HCT116 (cell line): ENCODE measurements at regions not wholly inside any gene's neighbourhood (a gene's known extent, or its start where the extent isn't known, plus 50 kb on each side); places are given as distances from the start of the nearest gene placed in this dataset.

Source experiments
- ATAC-seq: fragments of 200-7000 bp; cut with Tn5 transposase; 2 replicates; pipeline ENCODE4 v1.9.1; 2020; ENCODE audit warnings: mild to moderate bottlenecking, moderate library complexity
- BruUV-seq: library from RNA; stranded (reverse); fragments of 400-500 nt; replicated peaks from 2 replicates; lab custom pipeline; 2021; lab: Mats Ljungman, UMichigan
- CTCF ChIA-PET: fragments of 300-600 bp; sonication (Branson Sonifier 250); formaldehyde crosslinking; loops from one replicate; lab custom pipeline; 2021; ENCODE audit warnings: antibody characterized with exemption; lab: Charles Lee
- POLR2A ChIA-PET: fragments of 300-600, 350-600 bp; sonication (Branson Sonifier 250); formaldehyde crosslinking; loops from one replicate; lab custom pipeline; 2021; ENCODE audit warnings: antibody characterized with exemption; lab: Charles Lee
- RAD21 ChIA-PET, 2 experiments: fragments of 300-600 bp; sonication (Branson Sonifier 250); formaldehyde crosslinking; loops; one replicate each; lab custom pipeline; 2023; ENCODE audit warnings: low total read pairs in 2 of 2; ENCODE audit not compliant: uncharacterized antibody in 2 of 2, unreplicated experiment in 2 of 2, low non-redundant PET in 1 of 2; lab: Charles Lee
- DNase-seq: peaks from one replicate; pipeline ENCODE4 v3.0.0-alpha.2; 2010; ENCODE audit warnings: low read depth, low spot score
- H2AFZ ChIP-seq: fragments of 200-600 bp; shearing (Covaris generic), sonication (generic); 2 replicates; pipeline ENCODE4 v1.6.1; 2017; ENCODE audit warnings: low read depth, mixed run types, mixed read lengths, antibody characterized with exemption, low read length; ENCODE audit not compliant: poor library complexity, severe bottlenecking
- H3K27ac ChIP-seq: 2 replicates; pipeline ENCODE4 v1.5.1; 2012; ENCODE audit warnings: low read depth, low read length
- H3K27me3 ChIP-seq: fragments of 200-600 bp; sonication (generic); 2 replicates; pipeline ENCODE4 v1.6.1; 2016; ENCODE audit warnings: mixed run types, low read length, mixed read lengths; ENCODE audit not compliant: insufficient read depth
- H3K36me3 ChIP-seq, 2 experiments: fragments of 200-500 bp in 1 of 2; fragments of 200-600 bp in 1 of 2; sonication (Bioruptor generic) in 1 of 2; sonication (generic) in 1 of 2; 2 replicates each; pipeline versions ENCODE4 v1.5.1 to v1.6.1; 2014 to 2016; ENCODE audit warnings: low read length in 2 of 2, inconsistent platforms in 1 of 2, mixed read lengths in 1 of 2, mixed run types in 1 of 2; ENCODE audit not compliant: insufficient read depth in 2 of 2, control insufficient read depth in 1 of 2
- H3K4me1 ChIP-seq, 2 experiments: fragments of 200-600 bp in 1 of 2; sonication (generic) in 1 of 2; 2 replicates each; pipeline versions ENCODE4 v1.5.1 to v1.6.1; 2012 to 2017; ENCODE audit warnings: low read length in 2 of 2, inconsistent platforms in 1 of 2, mild to moderate bottlenecking in 1 of 2, mixed read lengths in 1 of 2, mixed run types in 1 of 2, moderate library complexity in 1 of 2; ENCODE audit not compliant: insufficient read depth in 2 of 2, control insufficient read depth in 1 of 2
- H3K4me2 ChIP-seq: fragments of 200-600 bp; sonication (generic); 2 replicates; pipeline ENCODE4 v1.6.1; 2017; ENCODE audit warnings: mixed run types, low read length, mixed read lengths
- H3K4me3 ChIP-seq, 2 experiments: fragments of 200-600 bp in 1 of 2; sonication (generic) in 1 of 2; replicated peaks in 1 of 2; 2 replicates each; pipeline ENCODE4 v1.5.1; 2011 to 2016; ENCODE audit warnings: low read length in 2 of 2, control low read depth in 1 of 2, low read depth in 1 of 2, mild to moderate bottlenecking in 1 of 2, mixed read lengths in 1 of 2, mixed run types in 1 of 2
- H3K79me2 ChIP-seq: fragments of 200-600 bp; sonication (generic); 2 replicates; pipeline ENCODE4 v1.6.1; 2017; ENCODE audit warnings: mild to moderate bottlenecking, mixed run types, low read length, moderate library complexity, mixed read lengths; ENCODE audit not compliant: insufficient read depth
- H3K9ac ChIP-seq: fragments of 200-600 bp; sonication (generic); 2 replicates; pipeline ENCODE4 v1.6.1; 2016; ENCODE audit warnings: low read length, mixed read lengths
- H3K9me2 ChIP-seq: fragments of 200-600 bp; sonication (generic), shearing (Covaris generic); 2 replicates; pipeline ENCODE4 v1.6.1; 2017; ENCODE audit warnings: mixed run types, mild to moderate bottlenecking, moderate library complexity; ENCODE audit not compliant: insufficient read depth
- H3K9me3 ChIP-seq, 2 experiments: fragments of 200-500 bp in 1 of 2; fragments of 200-600 bp in 1 of 2; sonication (Bioruptor generic) in 1 of 2; sonication (generic) in 1 of 2; 2 replicates each; pipeline ENCODE4 v1.6.1; 2014 to 2017; ENCODE audit warnings: low read length in 2 of 2, mixed read lengths in 2 of 2, inconsistent platforms in 1 of 2, low read depth in 1 of 2, mild to moderate bottlenecking in 1 of 2, mixed run types in 1 of 2, moderate library complexity in 1 of 2; ENCODE audit not compliant: control insufficient read depth in 1 of 2, insufficient read depth in 1 of 2
- H4K20me1 ChIP-seq: fragments of 200-600 bp; sonication (generic), shearing (Covaris generic); 2 replicates; pipeline ENCODE4 v1.6.1; 2017; ENCODE audit warnings: mixed run types, mild to moderate bottlenecking, moderate library complexity; ENCODE audit not compliant: insufficient read depth
- CBX3 ChIP-seq: IDR thresholded peaks from 2 replicates; pipeline ENCODE4 v1.6.1; 2012; ENCODE audit warnings: low read depth
- CEBPB ChIP-seq: IDR thresholded peaks from 2 replicates; pipeline ENCODE4 v1.6.1; 2012; ENCODE audit warnings: low read depth
- ELF1 ChIP-seq: IDR thresholded peaks from 2 replicates; pipeline ENCODE4 v1.6.1; 2012; ENCODE audit warnings: low read depth, borderline replicate concordance
- EZH2 ChIP-seq: fragments of 200-600 bp; sonication (generic); IDR thresholded peaks from 2 replicates; pipeline ENCODE4 v1.6.1; 2017; ENCODE audit warnings: antibody characterized with exemption, mixed run types
- EZH2phosphoT487 ChIP-seq: fragments of 200-600 bp; IDR thresholded peaks from 2 replicates; pipeline ENCODE4 v1.6.1; 2018; ENCODE audit warnings: antibody characterized with exemption, borderline replicate concordance
- FOSL1 ChIP-seq: IDR thresholded peaks from 2 replicates; pipeline ENCODE4 v1.6.1; 2012; ENCODE audit warnings: low read depth
- JUND ChIP-seq: IDR thresholded peaks from 2 replicates; pipeline ENCODE4 v1.6.1; 2012
- POLR2A ChIP-seq: IDR thresholded peaks from 2 replicates; pipeline ENCODE4 v1.7.0; 2011; ENCODE audit warnings: borderline replicate concordance; ENCODE audit not compliant: insufficient read depth, insufficient read length; ENCODE audit errors: extremely low read depth
- SIN3A ChIP-seq: IDR thresholded peaks from 2 replicates; pipeline ENCODE4 v1.6.1; 2012; ENCODE audit warnings: low read depth
- SP1 ChIP-seq: IDR thresholded peaks from 2 replicates; pipeline ENCODE4 v1.6.1; 2012; ENCODE audit warnings: low read depth
- SRF ChIP-seq: IDR thresholded peaks from 2 replicates; pipeline ENCODE4 v1.6.1; 2012; ENCODE audit warnings: low read depth
- TCF7L2 ChIP-seq: IDR thresholded peaks from 2 replicates; pipeline ENCODE4 v1.7.0; 2011; ENCODE audit warnings: borderline replicate concordance, inconsistent platforms; ENCODE audit not compliant: insufficient read depth, insufficient read length; ENCODE audit errors: extremely low read depth
- ZFX ChIP-seq: fragments of 450-650 bp; IDR thresholded peaks from 2 replicates; pipeline ENCODE4 v1.6.1; 2017
- intact Hi-C: fragments of 100-400 bp; cut with micrococcal nuclease; formaldehyde crosslinking; loops from 2 replicates; pipeline ENCODE4 v1.10.0; 2022
- TF ChIP-seq, protein P1 (sequence below): IDR thresholded peaks from 2 replicates; pipeline ENCODE4 v1.6.1; 2012
- TF ChIP-seq, protein P2 (sequence below): IDR thresholded peaks from 2 replicates; pipeline ENCODE4 v1.6.1; 2012; ENCODE audit warnings: low read depth
- TF ChIP-seq, protein P3 (sequence below): IDR thresholded peaks from 2 replicates; pipeline ENCODE4 v1.6.1; 2012
- TF ChIP-seq, protein P4 (sequence below), 3 experiments: fragments of 200-600 bp in 1 of 3; sonication (generic) in 1 of 3; IDR thresholded peaks in 2 of 3; conservative IDR thresholded peaks in 1 of 3; 2 replicates each; pipeline ENCODE4 v1.5.1; 2012 to 2017; ENCODE audit warnings: low read depth in 2 of 3, low read length in 2 of 3, antibody characterized with exemption in 1 of 3, borderline replicate concordance in 1 of 3, control low read depth in 1 of 3, mild to moderate bottlenecking in 1 of 3, mixed read lengths in 1 of 3, mixed run types in 1 of 3, moderate library complexity in 1 of 3; ENCODE audit not compliant: insufficient read depth in 1 of 3

DNA sequence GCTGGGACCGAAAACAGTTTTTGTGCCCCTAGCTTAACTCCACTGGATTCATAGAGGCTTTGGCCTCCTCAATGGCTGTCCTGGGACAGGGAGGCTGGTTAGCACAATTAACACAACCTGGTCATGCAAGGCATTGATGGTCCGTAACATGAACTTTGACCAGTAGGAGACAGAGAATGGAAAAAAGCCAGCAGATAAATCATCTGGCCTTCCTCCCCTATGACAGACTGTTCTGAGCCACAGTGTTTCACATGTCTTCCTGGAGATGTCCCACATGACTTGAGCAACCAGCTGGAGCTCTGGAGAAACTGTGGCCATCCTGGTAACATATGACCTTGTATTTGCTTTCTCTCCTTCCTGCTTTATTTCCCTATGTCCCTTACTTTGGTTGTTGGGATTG, 244.2 kb downstream of the UQCRFS1 start:
- BruUV-seq = no TSS peak

More for the DNA sequence above, 244.2 kb downstream of the UQCRFS1 start:
- Histone ChIP-seq H2AFZ (no peak overlapping the region), H3K79me2 (no peaks in the 10 kb centered on the region)
- CTCF ChIA-PET = no interaction called here
- TF ChIP-seq ELF1 (no peak), SP1 (no peak), JUND (no peak), POLR2A (no peak), CBX3 (no peak), CEBPB (no peak), SRF (no peak), SIN3A (no peak), ZFX (no peak), EZH2 (no peak), EZH2phosphoT487 (no peak), FOSL1 (no peak), TCF7L2 (no peak)
- TF ChIP-seq, protein P1, sequence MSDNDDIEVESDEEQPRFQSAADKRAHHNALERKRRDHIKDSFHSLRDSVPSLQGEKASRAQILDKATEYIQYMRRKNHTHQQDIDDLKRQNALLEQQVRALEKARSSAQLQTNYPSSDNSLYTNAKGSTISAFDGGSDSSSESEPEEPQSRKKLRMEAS = no peak
- TF ChIP-seq, protein P2, sequence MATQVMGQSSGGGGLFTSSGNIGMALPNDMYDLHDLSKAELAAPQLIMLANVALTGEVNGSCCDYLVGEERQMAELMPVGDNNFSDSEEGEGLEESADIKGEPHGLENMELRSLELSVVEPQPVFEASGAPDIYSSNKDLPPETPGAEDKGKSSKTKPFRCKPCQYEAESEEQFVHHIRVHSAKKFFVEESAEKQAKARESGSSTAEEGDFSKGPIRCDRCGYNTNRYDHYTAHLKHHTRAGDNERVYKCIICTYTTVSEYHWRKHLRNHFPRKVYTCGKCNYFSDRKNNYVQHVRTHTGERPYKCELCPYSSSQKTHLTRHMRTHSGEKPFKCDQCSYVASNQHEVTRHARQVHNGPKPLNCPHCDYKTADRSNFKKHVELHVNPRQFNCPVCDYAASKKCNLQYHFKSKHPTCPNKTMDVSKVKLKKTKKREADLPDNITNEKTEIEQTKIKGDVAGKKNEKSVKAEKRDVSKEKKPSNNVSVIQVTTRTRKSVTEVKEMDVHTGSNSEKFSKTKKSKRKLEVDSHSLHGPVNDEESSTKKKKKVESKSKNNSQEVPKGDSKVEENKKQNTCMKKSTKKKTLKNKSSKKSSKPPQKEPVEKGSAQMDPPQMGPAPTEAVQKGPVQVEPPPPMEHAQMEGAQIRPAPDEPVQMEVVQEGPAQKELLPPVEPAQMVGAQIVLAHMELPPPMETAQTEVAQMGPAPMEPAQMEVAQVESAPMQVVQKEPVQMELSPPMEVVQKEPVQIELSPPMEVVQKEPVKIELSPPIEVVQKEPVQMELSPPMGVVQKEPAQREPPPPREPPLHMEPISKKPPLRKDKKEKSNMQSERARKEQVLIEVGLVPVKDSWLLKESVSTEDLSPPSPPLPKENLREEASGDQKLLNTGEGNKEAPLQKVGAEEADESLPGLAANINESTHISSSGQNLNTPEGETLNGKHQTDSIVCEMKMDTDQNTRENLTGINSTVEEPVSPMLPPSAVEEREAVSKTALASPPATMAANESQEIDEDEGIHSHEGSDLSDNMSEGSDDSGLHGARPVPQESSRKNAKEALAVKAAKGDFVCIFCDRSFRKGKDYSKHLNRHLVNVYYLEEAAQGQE = no peak
- TF ChIP-seq, protein P3, sequence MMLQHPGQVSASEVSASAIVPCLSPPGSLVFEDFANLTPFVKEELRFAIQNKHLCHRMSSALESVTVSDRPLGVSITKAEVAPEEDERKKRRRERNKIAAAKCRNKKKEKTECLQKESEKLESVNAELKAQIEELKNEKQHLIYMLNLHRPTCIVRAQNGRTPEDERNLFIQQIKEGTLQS = no peak
- TF ChIP-seq, protein P4, sequence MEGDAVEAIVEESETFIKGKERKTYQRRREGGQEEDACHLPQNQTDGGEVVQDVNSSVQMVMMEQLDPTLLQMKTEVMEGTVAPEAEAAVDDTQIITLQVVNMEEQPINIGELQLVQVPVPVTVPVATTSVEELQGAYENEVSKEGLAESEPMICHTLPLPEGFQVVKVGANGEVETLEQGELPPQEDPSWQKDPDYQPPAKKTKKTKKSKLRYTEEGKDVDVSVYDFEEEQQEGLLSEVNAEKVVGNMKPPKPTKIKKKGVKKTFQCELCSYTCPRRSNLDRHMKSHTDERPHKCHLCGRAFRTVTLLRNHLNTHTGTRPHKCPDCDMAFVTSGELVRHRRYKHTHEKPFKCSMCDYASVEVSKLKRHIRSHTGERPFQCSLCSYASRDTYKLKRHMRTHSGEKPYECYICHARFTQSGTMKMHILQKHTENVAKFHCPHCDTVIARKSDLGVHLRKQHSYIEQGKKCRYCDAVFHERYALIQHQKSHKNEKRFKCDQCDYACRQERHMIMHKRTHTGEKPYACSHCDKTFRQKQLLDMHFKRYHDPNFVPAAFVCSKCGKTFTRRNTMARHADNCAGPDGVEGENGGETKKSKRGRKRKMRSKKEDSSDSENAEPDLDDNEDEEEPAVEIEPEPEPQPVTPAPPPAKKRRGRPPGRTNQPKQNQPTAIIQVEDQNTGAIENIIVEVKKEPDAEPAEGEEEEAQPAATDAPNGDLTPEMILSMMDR (IDR thresholded peaks at IDR 0.05 in 2 of 3, conservative IDR thresholded peaks at IDR 0.05 in 1 of 3; ENCODE audit: borderline replicate concordance in 1 of 3, insufficient read depth in 1 of 3, low read depth in 2 of 3, low read length in 2 of 3) = no peak
- TF ChIP-seq, all 23 proteins: peak for 0
- intact Hi-C loops = no loop called here
- ATAC-seq (no peak), DNase-seq (no peak)
- H3K27ac ChIP-seq = no peak overlapping the region
- ChIA-PET POLR2A (no interaction called here), RAD21 (no interaction called here)
- H3K4me3 ChIP-seq = no peak overlapping the region
- H4K20me1 ChIP-seq = no peaks in the 10 kb centered on the region
- no peaks in the 10 kb centered on the region for H3K36me3 ChIP-seq
- no peaks in the 10 kb centered on the region for H3K9me2 ChIP-seq
- H3K27me3 ChIP-seq = no peaks in the 10 kb centered on the region
- H3K4me2 ChIP-seq = no peak overlapping the region
- no peak overlapping the region for H3K9ac ChIP-seq
- H3K9me3 ChIP-seq = peaks cover 4 to 8% of the 10 kb centered on the region in 2 experiments; a peak in 2 of 4 replicates
- no peaks in the 10 kb centered on the region for H3K4me1 ChIP-seq
